HG03558 (cell line): ENCODE measurements at regions not wholly inside any gene's neighbourhood (a gene's known extent, or its start where the extent isn't known, plus 50 kb on each side); places are given as distances from the start of the nearest gene placed in this dataset.
"Not testable (repeated sequence)": the region's sequence is repeated elsewhere in the genome, so short reads cannot be mapped to it uniquely, and the experiment has no call there.

Source experiments
- ATAC-seq: cut with Tn5 transposase; IDR thresholded peaks from one replicate; pipeline ENCODE4 v1.9.1; 2021; ENCODE audit warnings: moderate number of reproducible peaks; ENCODE audit not compliant: unreplicated experiment; ENCODE audit errors: extremely low read depth

- ATAC-seq: no peak
Observed at GRCh38 chr3:99325402-99325801, 313.0 kb upstream of the COL8A1 start.

GRCh38 chr3:99324636-99325203, 313.7 kb upstream of the COL8A1 start:
- ATAC-seq: no peak

GRCh38 chr3:99323940-99324339, 314.5 kb upstream of the COL8A1 start:
- ATAC-seq: no peak

GRCh38 chr3:99322551-99322950, 315.8 kb upstream of the COL8A1 start:
- no peak for ATAC-seq

GRCh38 chr3:99321261-99321660, 317.1 kb upstream of the COL8A1 start:
- ATAC-seq: no peak

GRCh38 chr3:99319961-99320360, 318.4 kb upstream of the COL8A1 start:
- ATAC-seq: no peak

- ATAC-seq: no peak
Observed at GRCh38 chr3:99319450-99319849, 318.9 kb upstream of the COL8A1 start.

- ATAC-seq: no peak
Observed at GRCh38 chr3:99317201-99317600, 321.2 kb upstream of the COL8A1 start.

GRCh38 chr3:99315896-99316295, 322.5 kb upstream of the COL8A1 start:
- no peak for ATAC-seq

- ATAC-seq: no peak
Observed at GRCh38 chr3:99313485-99313884, 324.9 kb upstream of the COL8A1 start.

GRCh38 chr3:99298661-99299060, 339.7 kb upstream of the COL8A1 start:
- ATAC-seq: no peak

GRCh38 chr3:99295836-99296235, 342.6 kb upstream of the COL8A1 start:
- no peak for ATAC-seq

- not testable (repeated sequence) for ATAC-seq
Observed at GRCh38 chr3:99294092-99294491, 344.3 kb upstream of the COL8A1 start.

- no peak for ATAC-seq
Observed at GRCh38 chr3:99287876-99288275, 350.5 kb upstream of the COL8A1 start.

GRCh38 chr3:99286266-99286845, 352.0 kb upstream of the COL8A1 start:
- ATAC-seq: no peak

GRCh38 chr3:99269606-99270351, 368.3 kb upstream of the DCBLD2 start:
- ATAC-seq: no peak

- no peak for ATAC-seq
Observed at GRCh38 chr3:99256788-99257187, 355.3 kb upstream of the DCBLD2 start.

GRCh38 chr3:99253963-99254355, 352.5 kb upstream of the DCBLD2 start:
- ATAC-seq: no peak

GRCh38 chr3:99250821-99251355, 349.4 kb upstream of the DCBLD2 start:
- no peak for ATAC-seq

GRCh38 chr3:99250272-99250671, 348.8 kb upstream of the DCBLD2 start:
- ATAC-seq: no peak

GRCh38 chr3:99249627-99250026, 348.1 kb upstream of the DCBLD2 start:
- ATAC-seq: no peak
